Mesenchymal stem cell (in vitro differentiated cells and primary cell): ENCODE measurements at regions not wholly inside any gene's neighbourhood (a gene's known extent, or its start where the extent isn't known, plus 50 kb on each side); places are given as distances from the start of the nearest gene placed in this dataset.

Source experiments
- DNase-seq: peaks from one replicate; pipeline ENCODE4 v3.0.0-alpha.2; 2013
- H2AFZ ChIP-seq: one replicate; pipeline ENCODE4 v1.6.1; 2013; ENCODE audit warnings: low read depth, mild to moderate bottlenecking, control low read depth, inconsistent platforms, low read length, moderate library complexity
- H2AK5ac ChIP-seq: 2 replicates; pipeline ENCODE4 v1.6.1; 2013; ENCODE audit warnings: low read length, moderate library complexity, mild to moderate bottlenecking, inconsistent platforms; ENCODE audit not compliant: severe bottlenecking
- H2BK120ac ChIP-seq: one replicate; pipeline ENCODE4 v1.6.1; 2013; ENCODE audit warnings: low read depth, mild to moderate bottlenecking, inconsistent platforms, low read length, moderate library complexity
- H2BK12ac ChIP-seq, 2 experiments: one replicate each; pipeline ENCODE4 v1.6.1; 2013; ENCODE audit warnings: inconsistent platforms in 2 of 2, low read length in 2 of 2, mild to moderate bottlenecking in 2 of 2, moderate library complexity in 2 of 2, control low read depth in 1 of 2
- H2BK15ac ChIP-seq: one replicate; pipeline ENCODE4 v1.6.1; 2013; ENCODE audit warnings: mild to moderate bottlenecking, low read depth, inconsistent platforms; ENCODE audit not compliant: poor library complexity, severe bottlenecking
- H2BK5ac ChIP-seq: 2 replicates; pipeline ENCODE4 v1.6.1; 2013; ENCODE audit warnings: low read depth, mild to moderate bottlenecking, low read length, control low read depth, inconsistent platforms; ENCODE audit not compliant: poor library complexity, severe bottlenecking
- H3K14ac ChIP-seq, 2 experiments: one replicate each; pipeline ENCODE4 v1.6.1; 2013; ENCODE audit warnings: inconsistent platforms in 2 of 2, low read length in 2 of 2, control low read depth in 1 of 2, mild to moderate bottlenecking in 1 of 2, moderate library complexity in 1 of 2
- H3K18ac ChIP-seq, 2 experiments: one replicate each; pipeline ENCODE4 v1.6.1; 2013; ENCODE audit warnings: inconsistent platforms in 2 of 2, low read length in 2 of 2, control low read depth in 1 of 2, low read depth in 1 of 2, mild to moderate bottlenecking in 1 of 2
- H3K23ac ChIP-seq, 2 experiments: one replicate each; pipeline ENCODE4 v1.6.1; 2013; ENCODE audit warnings: inconsistent platforms in 2 of 2, low read length in 2 of 2, mild to moderate bottlenecking in 2 of 2, moderate library complexity in 2 of 2, control low read depth in 1 of 2
- H3K27ac ChIP-seq: 2 replicates; pipeline ENCODE4 v1.5.1; 2013; ENCODE audit warnings: mild to moderate bottlenecking, moderate library complexity, low read length, control low read depth, inconsistent platforms; ENCODE audit not compliant: poor library complexity, severe bottlenecking
- H3K27me3 ChIP-seq, 2 experiments: 2 replicates each; pipeline versions ENCODE4 v1.6.1 to v1.7.0; 2013; ENCODE audit warnings: low read length in 2 of 2, mild to moderate bottlenecking in 2 of 2, moderate library complexity in 2 of 2, control low read depth in 1 of 2, inconsistent platforms in 1 of 2; ENCODE audit not compliant: control insufficient read depth in 1 of 2, insufficient read depth in 1 of 2
- H3K36me3 ChIP-seq, 2 experiments: 2 replicates each; pipeline versions ENCODE4 v1.6.1 to v1.7.0; 2013; ENCODE audit warnings: low read length in 2 of 2, control low read depth in 1 of 2, inconsistent platforms in 1 of 2, low read depth in 1 of 2, mild to moderate bottlenecking in 1 of 2; ENCODE audit not compliant: insufficient read depth in 2 of 2, control insufficient read depth in 1 of 2
- H3K4ac ChIP-seq, 2 experiments: one replicate each; pipeline ENCODE4 v1.6.1; 2013; ENCODE audit warnings: inconsistent platforms in 2 of 2, low read length in 2 of 2, mild to moderate bottlenecking in 2 of 2, moderate library complexity in 2 of 2, control low read depth in 1 of 2, low read depth in 1 of 2
- H3K4me1 ChIP-seq: 2 replicates; pipeline ENCODE4 v1.6.1; 2013; ENCODE audit warnings: low read depth, low read length, control low read depth; ENCODE audit not compliant: control insufficient read depth, insufficient read depth
- H3K4me2 ChIP-seq: 2 replicates; pipeline ENCODE4 v1.6.1; 2013; ENCODE audit warnings: low read length, mild to moderate bottlenecking, inconsistent platforms; ENCODE audit not compliant: poor library complexity, severe bottlenecking
- H3K4me3 ChIP-seq, 2 experiments: 2 replicates each; pipeline versions ENCODE4 v1.5.1 to v1.7.0; 2013; ENCODE audit warnings: low read length in 2 of 2, mild to moderate bottlenecking in 2 of 2, control low read depth in 1 of 2, low read depth in 1 of 2; ENCODE audit not compliant: insufficient read depth in 1 of 2
- H3K79me1 ChIP-seq: replicated peaks from 2 replicates; pipeline ENCODE4 v1.6.1; 2013; ENCODE audit warnings: mild to moderate bottlenecking, control low read depth, low read length, inconsistent platforms; ENCODE audit not compliant: poor library complexity, severe bottlenecking
- H3K9ac ChIP-seq: 2 replicates; pipeline ENCODE4 v1.7.0; 2013; ENCODE audit warnings: mild to moderate bottlenecking, low read length, moderate library complexity
- H3K9me3 ChIP-seq: 2 replicates; pipeline ENCODE4 v1.7.0; 2013; ENCODE audit warnings: mild to moderate bottlenecking, low read length; ENCODE audit not compliant: control insufficient read depth
- H4K8ac ChIP-seq: one replicate; pipeline ENCODE4 v1.6.1; 2013; ENCODE audit warnings: inconsistent platforms, mild to moderate bottlenecking, low read length, moderate library complexity
- H4K91ac ChIP-seq: one replicate; pipeline ENCODE4 v1.6.1; 2013; ENCODE audit warnings: mild to moderate bottlenecking, low read length, inconsistent platforms
- WGBS: methylation state at CpG from one replicate; pipeline ENCODE4 v1.1.7; 2013; ENCODE audit warnings: mixed read lengths; 5-methylcytosine and 5-hydroxymethylcytosine counted together

GRCh38 chr13:56351041-56351440 lies 789.7 kb upstream of the PRR20A start:
- H2AFZ ChIP-seq: no peak overlapping the region
- H3K4me1 ChIP-seq: peaks cover 1% of the 10 kb centered on the region
- H2AK5ac ChIP-seq: no peak overlapping the region
- no peak overlapping the region for H3K23ac ChIP-seq
- no peak overlapping the region for H3K14ac ChIP-seq
- H4K91ac ChIP-seq: no peak overlapping the region
- no peak overlapping the region for H2BK12ac ChIP-seq
- no peak overlapping the region for H3K18ac ChIP-seq
- peaks cover 15% of the 10 kb centered on the region for H3K9me3 ChIP-seq
- no peak overlapping the region for H3K4ac ChIP-seq
- H3K4me3 ChIP-seq: no peak overlapping the region
- no peak overlapping the region for H4K8ac ChIP-seq
- H2BK5ac ChIP-seq: no peak overlapping the region
- WGBS: 44% methylated on average over 3 of the region's 3 CpGs
- no peak overlapping the region for H2BK120ac ChIP-seq
- H3K36me3 ChIP-seq: no peaks in the 10 kb centered on the region
- DNase-seq: no peak
- H3K27me3 ChIP-seq: no peaks in the 10 kb centered on the region
- no peak overlapping the region for H2BK15ac ChIP-seq
- H3K79me1 ChIP-seq: no peaks in the 10 kb centered on the region
- no peak overlapping the region for H3K9ac ChIP-seq
- no peak overlapping the region for H3K27ac ChIP-seq
- H3K4me2 ChIP-seq: no peak overlapping the region

DNA sequence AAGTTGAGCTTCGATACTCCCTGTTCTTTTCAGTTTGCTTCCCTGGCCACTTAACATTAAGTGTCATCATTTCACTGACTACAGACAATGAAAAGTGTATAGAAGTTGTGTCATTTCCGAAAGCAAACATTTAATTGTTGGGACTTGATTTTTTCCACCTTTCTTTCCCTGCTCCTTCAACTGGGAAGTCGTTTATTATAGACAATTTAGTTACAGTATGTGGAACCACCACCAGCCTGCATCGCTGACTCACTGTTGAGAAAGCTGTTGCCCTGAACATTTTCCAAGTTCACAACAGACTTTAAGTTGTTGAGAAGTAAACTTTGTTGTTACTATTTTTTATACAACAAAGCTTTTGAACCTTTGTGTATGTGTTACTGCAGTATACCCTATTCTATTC lies 788.4 kb upstream of the PRR20A start:
- no peaks in the 10 kb centered on the region for H3K36me3 ChIP-seq
- H4K8ac ChIP-seq: no peak overlapping the region
- no CpG with 5 or more reads among the region's 4 CpGs for WGBS

DNA sequence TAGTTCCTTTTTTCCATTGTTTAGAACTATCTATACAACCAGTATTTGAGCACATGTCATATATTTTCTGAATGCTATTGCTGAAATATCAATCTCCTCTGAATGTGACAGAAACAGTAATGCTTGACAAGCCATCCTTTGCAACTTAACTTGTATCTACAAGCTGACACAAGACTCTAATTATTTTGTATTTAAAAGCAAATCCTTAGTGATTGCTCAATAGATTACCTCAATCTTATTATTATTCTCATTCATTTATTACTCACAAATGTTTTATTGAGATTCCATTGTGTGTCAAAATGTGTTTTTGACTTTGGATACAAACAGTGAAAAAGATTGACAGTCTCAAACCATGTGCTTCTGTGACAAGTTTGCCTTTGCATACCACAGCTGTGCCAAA lies 787.8 kb upstream of the PRR20A start:
- no peak overlapping the region for H2BK12ac ChIP-seq
- H3K36me3 ChIP-seq: no peaks in the 10 kb centered on the region
- no peak overlapping the region for H3K27ac ChIP-seq
- no peak overlapping the region for H4K91ac ChIP-seq
- H2BK120ac ChIP-seq: no peak overlapping the region
- H3K23ac ChIP-seq: no peak overlapping the region
- H3K4ac ChIP-seq: no peak overlapping the region
- H2BK5ac ChIP-seq: no peak overlapping the region
- H3K4me2 ChIP-seq: no peak overlapping the region
- no peak for DNase-seq
- H3K79me1 ChIP-seq: no peaks in the 10 kb centered on the region
- H3K9me3 ChIP-seq: peaks cover 24% of the 10 kb centered on the region
- H3K14ac ChIP-seq: no peak overlapping the region
- peaks cover 1% of the 10 kb centered on the region for H3K4me1 ChIP-seq
- no peak overlapping the region for H2AK5ac ChIP-seq
- no peak overlapping the region for H3K4me3 ChIP-seq
- H2BK15ac ChIP-seq: no peak overlapping the region
- no peak overlapping the region for H4K8ac ChIP-seq
- no peak overlapping the region for H3K18ac ChIP-seq
- no peaks in the 10 kb centered on the region for H3K27me3 ChIP-seq
- no peak overlapping the region for H2AFZ ChIP-seq
- no peak overlapping the region for H3K9ac ChIP-seq

More for the DNA sequence above, 788.4 kb upstream of the PRR20A start:
- Histone ChIP-seq H3K4me3 (no peak overlapping the region), H2BK5ac (no peak overlapping the region), H2BK15ac (no peak overlapping the region), H3K9me3 (peaks cover 21% of the 10 kb centered on the region), H2BK12ac (no peak overlapping the region), H3K14ac (no peak overlapping the region), H4K91ac (no peak overlapping the region), H2AK5ac (no peak overlapping the region), H3K79me1 (no peaks in the 10 kb centered on the region), H3K27ac (no peak overlapping the region), H3K9ac (no peak overlapping the region), H2AFZ (no peak overlapping the region), H3K23ac (no peak overlapping the region), H3K4ac (no peak overlapping the region), H3K4me2 (no peak overlapping the region), H2BK120ac (no peak overlapping the region), H3K27me3 (no peaks in the 10 kb centered on the region), H3K4me1 (peaks cover 1% of the 10 kb centered on the region), H3K18ac (no peak overlapping the region)
- DNase-seq: no peak

DNA sequence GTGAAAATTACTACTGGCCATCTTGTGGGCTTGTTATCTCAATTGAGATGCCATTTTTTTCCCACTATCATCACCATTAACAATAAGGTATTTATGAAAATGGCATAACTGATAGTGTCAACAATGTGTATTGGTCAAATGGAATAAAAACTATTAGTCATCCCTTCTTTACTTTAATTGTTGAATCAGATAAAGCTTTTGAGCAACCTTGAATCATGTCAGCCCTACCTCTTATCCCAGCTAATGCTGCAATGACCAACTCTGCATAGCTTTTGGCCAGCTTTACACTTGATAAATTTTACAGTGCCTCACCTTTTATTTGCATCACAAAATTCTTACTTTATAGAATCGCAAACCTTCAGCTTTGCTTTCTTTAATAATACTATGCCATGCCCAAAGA lies 784.0 kb upstream of the PRR20A start:
- DNase-seq: no peak
- Histone ChIP-seq H2AK5ac (no peak overlapping the region), H3K27me3 (no peaks in the 10 kb centered on the region), H2BK12ac (no peak overlapping the region), H3K27ac (no peak overlapping the region), H2BK5ac (no peak overlapping the region), H3K4me3 (no peak overlapping the region), H3K9me3 (peaks cover 42% of the 10 kb centered on the region), H3K9ac (no peak overlapping the region), H3K4me1 (no peaks in the 10 kb centered on the region), H4K91ac (no peak overlapping the region), H3K14ac (no peak overlapping the region), H3K36me3 (no peaks in the 10 kb centered on the region), H3K18ac (no peak overlapping the region), H4K8ac (no peak overlapping the region), H3K79me1 (no peaks in the 10 kb centered on the region), H3K4ac (no peak overlapping the region), H2BK120ac (no peak overlapping the region), H2AFZ (no peak overlapping the region), H2BK15ac (no peak overlapping the region), H3K23ac (no peak overlapping the region), H3K4me2 (no peak overlapping the region)
- WGBS: no CpG with 5 or more reads among the region's 1 CpG
